OCI-LY1 (cell line): ENCODE measurements at regions not wholly inside any gene's neighbourhood (a gene's known extent, or its start where the extent isn't known, plus 50 kb on each side); places are given as distances from the start of the nearest gene placed in this dataset.

ENCODE experiments used
- CTCF ChIP-seq: fragments of 200-600 bp; sonication (generic), shearing (Covaris generic); IDR thresholded peaks from 2 replicates; pipeline ENCODE4 v1.5.1; 2017; ENCODE audit warnings: mild to moderate bottlenecking, antibody characterized with exemption, low read length, moderate library complexity, mixed read lengths
- EZH2 ChIP-seq: fragments of 200-600 bp; sonication (generic), shearing (Covaris generic); IDR thresholded peaks from 2 replicates; pipeline ENCODE4 v1.8.0; 2017; ENCODE audit warnings: borderline replicate concordance, mixed run types, mild to moderate bottlenecking, antibody characterized with exemption, low read length, moderate library complexity, mixed read lengths

- TF ChIP-seq CTCF (no peak), EZH2 (no peak)
Observed at GRCh38 chr5:73338256-73339050, 110.1 kb downstream of the FOXD1 start.
